MM.1S (cell line): ENCODE measurements at regions not wholly inside any gene's neighbourhood (a gene's known extent, or its start where the extent isn't known, plus 50 kb on each side); places are given as distances from the start of the nearest gene placed in this dataset.

Experiments
- DNase-seq: peaks from one replicate; pipeline ENCODE4 v3.0.0-alpha.2; 2015
- H2AFZ ChIP-seq: fragments of 300-600 bp; sonication (generic); 2 replicates; pipeline ENCODE4 v1.6.0; 2016; ENCODE audit warnings: antibody characterized with exemption, low read length
- H3F3A ChIP-seq: fragments of 300-600 bp; sonication (generic); 2 replicates; pipeline ENCODE4 v1.6.1; 2016; ENCODE audit warnings: mild to moderate bottlenecking, antibody characterized with exemption, low read length, moderate library complexity, mixed read lengths; ENCODE audit not compliant: insufficient read depth
- H3K27ac ChIP-seq: fragments of 300-600 bp; sonication (generic); 2 replicates; pipeline ENCODE4 v1.5.1; 2016; ENCODE audit warnings: mild to moderate bottlenecking, low read length
- H3K27me3 ChIP-seq: fragments of 300-600 bp; sonication (generic); replicated peaks from 2 replicates; pipeline ENCODE4 v1.6.0; 2016; ENCODE audit warnings: low read length; ENCODE audit not compliant: insufficient read depth
- H3K36me3 ChIP-seq: fragments of 300-600 bp; sonication (generic); replicated peaks from 2 replicates; pipeline ENCODE4 v1.6.1; 2016; ENCODE audit warnings: mild to moderate bottlenecking, low read length, mixed read lengths; ENCODE audit not compliant: insufficient read depth
- H3K4me1 ChIP-seq: fragments of 300-600 bp; sonication (generic); 2 replicates; pipeline ENCODE4 v1.6.1; 2016; ENCODE audit warnings: low read length, mixed read lengths
- H3K4me2 ChIP-seq: fragments of 300-600 bp; sonication (generic); 2 replicates; pipeline ENCODE4 v1.6.0; 2016; ENCODE audit warnings: low read depth, low read length
- H3K4me3 ChIP-seq: fragments of 300-600 bp; sonication (generic); 2 replicates; pipeline ENCODE4 v1.5.1; 2016; ENCODE audit warnings: low read length, mixed read lengths
- H3K79me2 ChIP-seq: fragments of 300-600 bp; sonication (generic); 2 replicates; pipeline ENCODE4 v1.6.1; 2016; ENCODE audit warnings: mixed run types, low read length, mixed read lengths
- H3K9ac ChIP-seq: fragments of 300-600 bp; sonication (generic); 2 replicates; pipeline ENCODE4 v1.6.1; 2016; ENCODE audit warnings: low read length, mixed read lengths
- H3K9me2 ChIP-seq: fragments of 300-600 bp; sonication (generic); replicated peaks from 2 replicates; pipeline ENCODE4 v1.6.1; 2016; ENCODE audit warnings: mild to moderate bottlenecking, low read length, mixed read lengths; ENCODE audit not compliant: insufficient read depth
- H3K9me3 ChIP-seq: fragments of 300-600 bp; sonication (generic); replicated peaks from 2 replicates; pipeline ENCODE4 v1.6.1; 2016; ENCODE audit warnings: mild to moderate bottlenecking, low read length, mixed read lengths; ENCODE audit not compliant: insufficient read depth
- H4K20me1 ChIP-seq: fragments of 300-600 bp; sonication (generic); 2 replicates; pipeline ENCODE4 v1.6.1; 2016; ENCODE audit warnings: mild to moderate bottlenecking, low read length, moderate library complexity, mixed read lengths; ENCODE audit not compliant: insufficient read depth
- CTCF ChIP-seq: fragments of 300-600 bp; sonication (generic); IDR thresholded peaks from 2 replicates; pipeline ENCODE4 v1.5.1; 2016; ENCODE audit warnings: antibody characterized with exemption, low read length, mixed read lengths
- EZH2 ChIP-seq: fragments of 300-600 bp; sonication (generic); optimal IDR thresholded peaks from 2 replicates; pipeline ENCODE3; 2017; ENCODE audit warnings: low read depth, mild to moderate bottlenecking, antibody characterized with exemption, low read length, mixed read lengths
- EZH2phosphoT487 ChIP-seq: fragments of 300-600 bp; sonication (generic); IDR thresholded peaks from 2 replicates; pipeline ENCODE4 v1.6.1; 2018; ENCODE audit warnings: antibody characterized with exemption, low read length

DNA sequence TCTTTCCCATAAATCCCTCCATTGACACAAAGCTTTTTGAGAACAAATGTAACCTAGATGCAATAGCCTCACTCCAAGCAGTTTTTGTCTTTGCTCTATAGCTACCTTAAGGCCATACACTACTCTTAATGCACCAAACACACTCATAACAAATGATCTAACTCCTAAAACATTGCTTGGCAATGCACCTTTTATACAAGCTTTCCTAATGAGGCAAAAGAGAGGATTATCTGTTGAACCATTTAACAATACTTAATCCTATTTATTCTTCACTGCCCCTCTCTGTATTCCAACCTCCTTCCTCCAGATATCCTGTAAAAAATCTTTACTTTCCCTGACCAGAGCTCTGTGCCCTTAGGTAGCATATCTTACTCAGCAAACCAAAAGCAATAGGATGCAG, 558.1 kb upstream of the MDFIC2 start:
- Histone ChIP-seq H2AFZ (no peak overlapping the region), H3F3A (no peaks in the 10 kb centered on the region), H4K20me1 (no peaks in the 10 kb centered on the region), H3K4me1 (no peaks in the 10 kb centered on the region), H3K27me3 (no peaks in the 10 kb centered on the region), H3K79me2 (no peaks in the 10 kb centered on the region), H3K9me2 (no peaks in the 10 kb centered on the region), H3K9ac (no peak overlapping the region), H3K4me2 (no peak overlapping the region), H3K27ac (no peak overlapping the region), H3K9me3 (no peaks in the 10 kb centered on the region), H3K36me3 (no peaks in the 10 kb centered on the region), H3K4me3 (no peak overlapping the region)
- no peak for DNase-seq
- no peak for TF ChIP-seq EZH2
- TF ChIP-seq EZH2phosphoT487, result no peak
- TF ChIP-seq CTCF, result no peak

DNA sequence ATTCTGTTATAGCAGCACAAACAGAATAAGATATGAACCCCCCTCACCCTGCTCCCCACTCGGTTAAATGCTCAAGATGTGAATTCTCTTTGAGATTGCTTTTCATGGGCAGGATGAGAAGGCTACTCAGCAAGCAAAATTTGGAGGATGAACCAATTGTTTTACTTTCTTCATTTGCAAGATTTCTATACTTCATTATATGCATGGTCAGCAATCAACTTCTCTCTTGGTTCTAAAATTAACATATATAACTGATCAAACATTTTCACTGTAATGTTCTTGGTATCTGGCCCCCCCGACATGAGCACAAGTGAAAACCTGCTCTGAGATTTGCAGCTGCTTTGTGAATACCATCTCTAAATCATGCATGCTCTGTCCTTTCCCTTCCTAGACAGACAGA, 556.1 kb upstream of the MDFIC2 start:
- no peaks in the 10 kb centered on the region for H4K20me1 ChIP-seq
- H2AFZ ChIP-seq, result no peak overlapping the region
- H3K4me1 ChIP-seq, result no peaks in the 10 kb centered on the region
- H3K27ac ChIP-seq, result no peak overlapping the region
- no peaks in the 10 kb centered on the region for H3F3A ChIP-seq
- TF ChIP-seq CTCF (no peak), EZH2phosphoT487 (no peak), EZH2 (no peak)
- no peak for DNase-seq
- no peaks in the 10 kb centered on the region for H3K9me3 ChIP-seq
- H3K4me3 ChIP-seq, result no peak overlapping the region
- no peaks in the 10 kb centered on the region for H3K9me2 ChIP-seq
- H3K9ac ChIP-seq, result no peak overlapping the region
- H3K4me2 ChIP-seq, result no peak overlapping the region
- H3K79me2 ChIP-seq, result no peaks in the 10 kb centered on the region
- no peaks in the 10 kb centered on the region for H3K36me3 ChIP-seq
- no peaks in the 10 kb centered on the region for H3K27me3 ChIP-seq

GRCh38 chr3:70863049-70863448, 550.6 kb upstream of the MDFIC2 start:
- TF ChIP-seq EZH2 (no peak), EZH2phosphoT487 (no peak), CTCF (no peak)
- Histone ChIP-seq H3K9ac (no peak overlapping the region), H3K27ac (no peak overlapping the region), H3F3A (no peaks in the 10 kb centered on the region), H3K4me3 (no peak overlapping the region), H3K27me3 (no peaks in the 10 kb centered on the region), H2AFZ (no peak overlapping the region), H3K79me2 (no peaks in the 10 kb centered on the region), H3K4me2 (no peak overlapping the region), H3K4me1 (no peaks in the 10 kb centered on the region), H3K9me3 (no peaks in the 10 kb centered on the region), H3K36me3 (no peaks in the 10 kb centered on the region), H4K20me1 (no peaks in the 10 kb centered on the region), H3K9me2 (no peaks in the 10 kb centered on the region)
- DNase-seq, result no peak

GRCh38 chr3:70861855-70862254, 549.4 kb upstream of the MDFIC2 start:
- DNase-seq, result no peak
- Histone ChIP-seq H3K9ac (no peak overlapping the region), H3K27me3 (no peaks in the 10 kb centered on the region), H3F3A (no peaks in the 10 kb centered on the region), H3K79me2 (no peaks in the 10 kb centered on the region), H3K4me1 (no peaks in the 10 kb centered on the region), H3K4me3 (no peak overlapping the region), H2AFZ (no peak overlapping the region), H4K20me1 (no peaks in the 10 kb centered on the region), H3K4me2 (no peak overlapping the region), H3K9me2 (no peaks in the 10 kb centered on the region), H3K36me3 (no peaks in the 10 kb centered on the region), H3K9me3 (no peaks in the 10 kb centered on the region), H3K27ac (no peak overlapping the region)
- no peak for TF ChIP-seq CTCF
- TF ChIP-seq EZH2phosphoT487, result no peak
- no peak for TF ChIP-seq EZH2
